GM19463 (cell line): ENCODE measurements at regions not wholly inside any gene's neighbourhood (a gene's known extent, or its start where the extent isn't known, plus 50 kb on each side); places are given as distances from the start of the nearest gene placed in this dataset.

Experiments used
- ATAC-seq: cut with Tn5 transposase; IDR thresholded peaks from one replicate; pipeline ENCODE4 v1.9.1; 2021; ENCODE audit warnings: mild to moderate bottlenecking, moderate library complexity; ENCODE audit not compliant: unreplicated experiment

GRCh38 chr12:16726879-16727278, 120.9 kb upstream of the LMO3 start:
- no peak for ATAC-seq

GRCh38 chr12:16719713-16720416, 113.9 kb upstream of the LMO3 start:
- no peak for ATAC-seq

- ATAC-seq, result no peak
Measured at GRCh38 chr12:16716928-16717327, 111.0 kb upstream of the LMO3 start.

- ATAC-seq, result no peak
Measured at GRCh38 chr12:16692099-16692498, 86.1 kb upstream of the LMO3 start.

GRCh38 chr12:16691624-16692023, 85.7 kb upstream of the LMO3 start:
- ATAC-seq, result no peak

- ATAC-seq, result no peak
Measured at GRCh38 chr12:16688200-16688599, 82.2 kb upstream of the LMO3 start.

- no peak for ATAC-seq
Measured at GRCh38 chr12:16685107-16685506, 79.1 kb upstream of the LMO3 start.

- no peak for ATAC-seq
Measured at GRCh38 chr12:16681196-16681595, 75.2 kb upstream of the LMO3 start.

GRCh38 chr12:16675438-16675837, 69.5 kb upstream of the LMO3 start:
- no peak for ATAC-seq

GRCh38 chr12:16674885-16675284, 68.9 kb upstream of the LMO3 start:
- no peak for ATAC-seq

- ATAC-seq, result no peak
Measured at GRCh38 chr12:16670456-16671050, 64.6 kb upstream of the LMO3 start.

- ATAC-seq, result no peak
Measured at GRCh38 chr12:16669756-16670155, 63.8 kb upstream of the LMO3 start.

- ATAC-seq, result no peak
Measured at GRCh38 chr12:16668198-16668597, 62.2 kb upstream of the LMO3 start.

- no peak for ATAC-seq
Measured at GRCh38 chr12:16658699-16659098, 52.7 kb upstream of the LMO3 start.
